Keratinocyte (primary cell): ENCODE measurements at regions not wholly inside any gene's neighbourhood (a gene's known extent, or its start where the extent isn't known, plus 50 kb on each side); places are given as distances from the start of the nearest gene placed in this dataset.
"Not testable (repeated sequence)": the region's sequence is repeated elsewhere in the genome, so short reads cannot be mapped to it uniquely, and the experiment has no call there.

Experiments
- CTCF ChIP-seq, 3 experiments: IDR thresholded peaks in 1 of 3; conservative IDR thresholded peaks in 1 of 3; optimal IDR thresholded peaks in 1 of 3; 2 replicates in 2 of 3; 3 replicates in 1 of 3; pipeline versions ENCODE3 to v1.5.1; 2011; ENCODE audit warnings: low read length in 3 of 3, mild to moderate bottlenecking in 3 of 3, moderate library complexity in 2 of 3, control low read depth in 1 of 3, inconsistent platforms in 1 of 3; ENCODE audit not compliant: insufficient read depth in 2 of 3; ENCODE audit errors: extremely low read depth in 1 of 3
- EZH2 ChIP-seq: IDR thresholded peaks from one replicate; pipeline ENCODE4 v1.6.1; 2012; ENCODE audit warnings: inconsistent platforms, mild to moderate bottlenecking, low read length, moderate library complexity

DNA sequence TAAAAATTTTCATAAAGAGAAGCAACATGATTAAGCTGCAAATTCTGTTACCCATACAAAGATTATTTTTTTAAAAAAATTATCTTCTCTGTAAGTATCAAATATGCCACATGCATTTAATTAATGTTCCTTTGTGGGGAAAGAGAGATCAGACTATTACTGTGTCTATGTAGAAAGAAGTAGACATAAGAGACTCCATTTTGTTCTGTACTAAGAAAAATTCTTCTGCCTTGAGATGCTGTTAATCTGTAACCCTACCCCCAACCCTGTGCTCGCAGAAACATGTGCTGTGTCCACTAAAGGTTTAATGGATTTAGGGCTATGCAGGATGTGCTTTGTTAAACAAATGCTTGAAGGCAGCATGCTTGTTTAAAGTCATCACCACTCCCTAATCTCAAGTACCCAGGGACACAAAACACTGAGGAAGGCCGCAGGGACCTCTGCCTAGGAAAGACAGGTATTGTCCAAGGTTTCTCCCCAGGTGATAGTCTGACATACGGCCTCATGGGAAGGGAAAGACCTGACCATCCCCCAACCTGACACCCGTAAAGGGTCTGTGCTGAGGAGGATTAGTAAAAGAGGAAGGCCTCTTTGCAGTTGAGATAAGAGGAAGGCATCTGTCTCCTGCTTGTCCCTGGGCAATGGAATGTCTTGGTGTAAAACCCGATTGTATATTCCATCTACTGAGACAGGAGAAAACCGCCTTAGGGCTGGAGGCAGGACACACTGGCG is 1260.9 kb upstream of the RAG2 start:
- not testable (repeated sequence) for TF ChIP-seq CTCF (optimal IDR thresholded peaks at IDR 0.05 in 1 of 3, IDR thresholded peaks at IDR 0.05 in 1 of 3, conservative IDR thresholded peaks at IDR 0.05 in 1 of 3; ENCODE audit: extremely low read depth in 1 of 3, insufficient read depth in 2 of 3, low read length in 3 of 3); EZH2
